SK-N-SH (cell line): ENCODE measurements at regions not wholly inside any gene's neighbourhood (a gene's known extent, or its start where the extent isn't known, plus 50 kb on each side); places are given as distances from the start of the nearest gene placed in this dataset.

ENCODE experiments used
- EP300 ChIP-seq, 2 experiments: IDR thresholded peaks; 2 replicates each; pipeline versions ENCODE4 v1.4.0 to v1.6.1; 2012; ENCODE audit warnings: borderline replicate concordance in 1 of 2, low read depth in 1 of 2, low read length in 1 of 2
- EZH2phosphoT487 ChIP-seq: fragments of 200-600 bp; sonication (generic); IDR thresholded peaks from 2 replicates; pipeline ENCODE4 v1.6.1; 2017; ENCODE audit warnings: low read depth, mixed run types, mild to moderate bottlenecking, antibody characterized with exemption, moderate library complexity, borderline replicate concordance
- FOSL2 ChIP-seq: IDR thresholded peaks from 2 replicates; pipeline ENCODE4 v1.4.0; 2012; ENCODE audit warnings: low read depth, mild to moderate bottlenecking, moderate library complexity, borderline replicate concordance
- GABPA ChIP-seq: IDR thresholded peaks from 2 replicates; pipeline ENCODE4 v1.4.0; 2012; ENCODE audit warnings: low read depth, mild to moderate bottlenecking
- MEF2A ChIP-seq: IDR thresholded peaks from 2 replicates; pipeline ENCODE4 v1.4.0; 2012; ENCODE audit warnings: low read depth, borderline replicate concordance
- MXI1 ChIP-seq: IDR thresholded peaks from 2 replicates; pipeline ENCODE4 v1.6.1; 2012; ENCODE audit warnings: mild to moderate bottlenecking, low read depth, low read length, improper control_type of control experiment
- NFIC ChIP-seq: IDR thresholded peaks from 2 replicates; pipeline ENCODE4 v1.4.0; 2012; ENCODE audit warnings: borderline replicate concordance
- POLR2AphosphoS5 ChIP-seq: IDR thresholded peaks from 2 replicates; pipeline ENCODE4 v1.6.1; 2012; ENCODE audit warnings: low read depth, low read length
- RAD21 ChIP-seq: IDR thresholded peaks from 2 replicates; pipeline ENCODE4 v1.6.1; 2012; ENCODE audit warnings: mild to moderate bottlenecking, low read length
- RFX5 ChIP-seq: IDR thresholded peaks from 2 replicates; pipeline ENCODE4 v1.6.1; 2012; ENCODE audit warnings: mild to moderate bottlenecking, improper control_type of control experiment, low read length
- RXRA ChIP-seq: IDR thresholded peaks from 2 replicates; pipeline ENCODE4 v1.4.0; 2012; ENCODE audit warnings: low read depth, mild to moderate bottlenecking, borderline replicate concordance
- TAF1 ChIP-seq: IDR thresholded peaks from 2 replicates; pipeline ENCODE4 v1.6.1; 2012; ENCODE audit warnings: low read depth, mild to moderate bottlenecking, low read length, moderate library complexity, borderline replicate concordance
- TCF12 ChIP-seq: IDR thresholded peaks from 2 replicates; pipeline ENCODE4 v1.4.0; 2012
- YY1 ChIP-seq: IDR thresholded peaks from 2 replicates; pipeline ENCODE4 v1.4.0; 2012; ENCODE audit warnings: low read depth, mild to moderate bottlenecking
- ZBTB33 ChIP-seq: IDR thresholded peaks from 2 replicates; pipeline ENCODE4 v1.4.0; 2012; ENCODE audit warnings: low read depth, borderline replicate concordance
- TF ChIP-seq, protein P1 (sequence below): fragments of 150-350 bp; IDR thresholded peaks from 2 replicates; pipeline ENCODE4 v1.6.1; 2016; ENCODE audit warnings: mild to moderate bottlenecking, low read depth, low read length
- TF ChIP-seq, protein P2 (sequence below): fragments of 200-600 bp; sonication (generic); IDR thresholded peaks from 2 replicates; pipeline ENCODE4 v1.6.1; 2017; ENCODE audit warnings: antibody characterized with exemption, mild to moderate bottlenecking, moderate library complexity

GRCh38 chr2:8544786-8545694, 136.8 kb upstream of the ID2 start (continued):
- TF ChIP-seq MXI1, result no peak
- TF ChIP-seq RAD21, result peak; percentile 54
- no peak; the same call in 1 of the 2 replicates for TF ChIP-seq ZBTB33
- no peak for TF ChIP-seq GABPA
- peak in 1 of 2 experiments; percentile 61; a peak in 1 of 4 replicates for TF ChIP-seq EP300 (IDR thresholded peaks at IDR 0.05; ENCODE audit: borderline replicate concordance in 1 of 2, low read depth in 1 of 2, low read length in 1 of 2)
- no peak for TF ChIP-seq EZH2phosphoT487
- TF ChIP-seq YY1, result no peak
- no peak for TF ChIP-seq RXRA
- peak; percentile 29; the same call in 1 of the 2 replicates for TF ChIP-seq POLR2AphosphoS5
- TF ChIP-seq MEF2A, result peak; percentile 76; the same call in 1 of the 2 replicates
- peak; percentile 93 for TF ChIP-seq TCF12
- TF ChIP-seq FOSL2, result peak; percentile 89
- TF ChIP-seq, protein P1, sequence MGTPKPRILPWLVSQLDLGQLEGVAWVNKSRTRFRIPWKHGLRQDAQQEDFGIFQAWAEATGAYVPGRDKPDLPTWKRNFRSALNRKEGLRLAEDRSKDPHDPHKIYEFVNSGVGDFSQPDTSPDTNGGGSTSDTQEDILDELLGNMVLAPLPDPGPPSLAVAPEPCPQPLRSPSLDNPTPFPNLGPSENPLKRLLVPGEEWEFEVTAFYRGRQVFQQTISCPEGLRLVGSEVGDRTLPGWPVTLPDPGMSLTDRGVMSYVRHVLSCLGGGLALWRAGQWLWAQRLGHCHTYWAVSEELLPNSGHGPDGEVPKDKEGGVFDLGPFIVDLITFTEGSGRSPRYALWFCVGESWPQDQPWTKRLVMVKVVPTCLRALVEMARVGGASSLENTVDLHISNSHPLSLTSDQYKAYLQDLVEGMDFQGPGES, result no peak
- no peak for TF ChIP-seq RFX5
- peak; percentile 18; the same call in 1 of the 2 replicates for TF ChIP-seq NFIC
- TF ChIP-seq, protein P2, sequence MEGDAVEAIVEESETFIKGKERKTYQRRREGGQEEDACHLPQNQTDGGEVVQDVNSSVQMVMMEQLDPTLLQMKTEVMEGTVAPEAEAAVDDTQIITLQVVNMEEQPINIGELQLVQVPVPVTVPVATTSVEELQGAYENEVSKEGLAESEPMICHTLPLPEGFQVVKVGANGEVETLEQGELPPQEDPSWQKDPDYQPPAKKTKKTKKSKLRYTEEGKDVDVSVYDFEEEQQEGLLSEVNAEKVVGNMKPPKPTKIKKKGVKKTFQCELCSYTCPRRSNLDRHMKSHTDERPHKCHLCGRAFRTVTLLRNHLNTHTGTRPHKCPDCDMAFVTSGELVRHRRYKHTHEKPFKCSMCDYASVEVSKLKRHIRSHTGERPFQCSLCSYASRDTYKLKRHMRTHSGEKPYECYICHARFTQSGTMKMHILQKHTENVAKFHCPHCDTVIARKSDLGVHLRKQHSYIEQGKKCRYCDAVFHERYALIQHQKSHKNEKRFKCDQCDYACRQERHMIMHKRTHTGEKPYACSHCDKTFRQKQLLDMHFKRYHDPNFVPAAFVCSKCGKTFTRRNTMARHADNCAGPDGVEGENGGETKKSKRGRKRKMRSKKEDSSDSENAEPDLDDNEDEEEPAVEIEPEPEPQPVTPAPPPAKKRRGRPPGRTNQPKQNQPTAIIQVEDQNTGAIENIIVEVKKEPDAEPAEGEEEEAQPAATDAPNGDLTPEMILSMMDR, result peak; percentile 64
- TF ChIP-seq TAF1, result no peak
